ENCODE measurements at regions not wholly inside any gene's neighbourhood (a gene's known extent, or its start where the extent isn't known, plus 50 kb on each side); places are given as distances from the start of the nearest gene placed in this dataset.

GRCh38 chr17:17398188-17398942 is 78.4 kb upstream of the MED9 start:
- DNase-seq: no peak

GRCh38 chr17:17398943-17399926 is 77.6 kb upstream of the MED9 start:
- DNase-seq: no peak

GRCh38 chr17:17400070-17400469 is 76.7 kb upstream of the MED9 start:
- no peak for DNase-seq

- DNase-seq: no peak
These were observed 76.1 kb upstream of the MED9 start for GRCh38 chr17:17400566-17401184.

GRCh38 chr17:17401271-17401781 is 75.5 kb upstream of the MED9 start:
- no peak for DNase-seq

GRCh38 chr17:17402558-17402957 is 74.2 kb upstream of the MED9 start:
- DNase-seq: no peak

- no peak for DNase-seq
These were observed 73.7 kb upstream of the MED9 start for GRCh38 chr17:17403065-17403464.

GRCh38 chr17:17403899-17404576 is 72.8 kb upstream of the MED9 start:
- DNase-seq: peak; percentile 51

- DNase-seq: no peak
These were observed 71.1 kb upstream of the MED9 start for GRCh38 chr17:17405673-17406072.

- DNase-seq: no peak
These were observed 70.6 kb upstream of the MED9 start for GRCh38 chr17:17406225-17406624.

GRCh38 chr17:17408236-17408794 is 68.5 kb upstream of the MED9 start:
- no peak for DNase-seq

GRCh38 chr17:17410357-17410756 is 66.4 kb upstream of the MED9 start:
- no peak for DNase-seq

GRCh38 chr17:17411692-17412091 is 65.1 kb upstream of the MED9 start:
- no peak for DNase-seq

- DNase-seq: no peak
These were observed 64.5 kb upstream of the MED9 start for GRCh38 chr17:17412326-17412725.

GRCh38 chr17:17413215-17413792 is 63.5 kb upstream of the MED9 start:
- DNase-seq: no peak

GRCh38 chr17:17413821-17414220 is 63.0 kb upstream of the MED9 start:
- DNase-seq: no peak

- no peak for DNase-seq
These were observed 62.4 kb upstream of the MED9 start for GRCh38 chr17:17414341-17414805.

- no peak for DNase-seq
These were observed 61.8 kb upstream of the MED9 start for GRCh38 chr17:17415006-17415405.

- DNase-seq: no peak
These were observed 60.8 kb upstream of the MED9 start for GRCh38 chr17:17416007-17416399.

GRCh38 chr17:17416400-17417360 is 60.1 kb upstream of the MED9 start:
- no peak for DNase-seq
